ENCODE measurements at regions not wholly inside any gene's neighbourhood (a gene's known extent, or its start where the extent isn't known, plus 50 kb on each side); places are given as distances from the start of the nearest gene placed in this dataset.

GRCh38 chr3:99466331-99466730 lies 172.1 kb upstream of the COL8A1 start:
- TF ChIP-seq RAD21 (IDR thresholded peaks at IDR 0.05; ENCODE audit: low read depth) (no peak), TEAD4 (IDR thresholded peaks at IDR 0.05) (no peak), TCF12 (IDR thresholded peaks at IDR 0.05; ENCODE audit: low read depth) (no peak), NFIC (IDR thresholded peaks at IDR 0.05) (no peak), CREB1 (IDR thresholded peaks at IDR 0.05; ENCODE audit: low read depth) (no peak), TAF1 (IDR thresholded peaks at IDR 0.05; ENCODE audit: low read depth) (no peak), MAX (IDR thresholded peaks at IDR 0.05) (no peak), FOXM1 (IDR thresholded peaks at IDR 0.05; ENCODE audit: borderline replicate concordance, low read depth) (no peak), CEBPB (IDR thresholded peaks at IDR 0.05) (no peak), EP300 (IDR thresholded peaks at IDR 0.05; ENCODE audit: borderline replicate concordance) (no peak)

GRCh38 chr3:99458013-99458412 lies 180.4 kb upstream of the COL8A1 start:
- TF ChIP-seq CEBPB (IDR thresholded peaks at IDR 0.05), result no peak

GRCh38 chr3:99442599-99442998 lies 195.8 kb upstream of the COL8A1 start:
- TF ChIP-seq YY1 (IDR thresholded peaks at IDR 0.05; ENCODE audit: low read depth), result no peak
- TF ChIP-seq FOXM1 (IDR thresholded peaks at IDR 0.05; ENCODE audit: borderline replicate concordance, low read depth), result no peak

GRCh38 chr3:99439892-99440291 lies 198.5 kb upstream of the COL8A1 start:
- TF ChIP-seq ZBTB7A (IDR thresholded peaks at IDR 0.05; ENCODE audit: low read depth), result no peak
- TF ChIP-seq TCF12 (IDR thresholded peaks at IDR 0.05; ENCODE audit: low read depth), result no peak
- TF ChIP-seq REST (IDR thresholded peaks at IDR 0.05; ENCODE audit: low read depth), result no peak
- TF ChIP-seq USF1 (IDR thresholded peaks at IDR 0.05), result no peak

- TF ChIP-seq RAD21 (IDR thresholded peaks at IDR 0.05; ENCODE audit: low read depth), result no peak
Observed at GRCh38 chr3:99434190-99434589, 204.2 kb upstream of the COL8A1 start.

- TF ChIP-seq RAD21 (IDR thresholded peaks at IDR 0.05; ENCODE audit: low read depth) (no peak), TEAD4 (IDR thresholded peaks at IDR 0.05) (no peak), ZBTB7A (IDR thresholded peaks at IDR 0.05; ENCODE audit: low read depth) (no peak), EP300 (IDR thresholded peaks at IDR 0.05; ENCODE audit: borderline replicate concordance) (no peak), TAF1 (IDR thresholded peaks at IDR 0.05; ENCODE audit: low read depth) (no peak), YY1 (IDR thresholded peaks at IDR 0.05; ENCODE audit: low read depth) (no peak)
Observed at GRCh38 chr3:99430348-99431134, 207.9 kb upstream of the COL8A1 start.

GRCh38 chr3:99429502-99429901 lies 208.9 kb upstream of the COL8A1 start:
- peak; percentile 88 for TF ChIP-seq NFIC (IDR thresholded peaks at IDR 0.05)
- peak; percentile 79 for TF ChIP-seq EP300 (IDR thresholded peaks at IDR 0.05; ENCODE audit: borderline replicate concordance)
- TF ChIP-seq REST (IDR thresholded peaks at IDR 0.05; ENCODE audit: low read depth), result no peak
- TF ChIP-seq USF1 (IDR thresholded peaks at IDR 0.05), result no peak
- peak; percentile 85 for TF ChIP-seq MAX (IDR thresholded peaks at IDR 0.05)
- TF ChIP-seq YY1 (IDR thresholded peaks at IDR 0.05; ENCODE audit: low read depth), result no peak
- no peak for TF ChIP-seq RAD21 (IDR thresholded peaks at IDR 0.05; ENCODE audit: low read depth)
- TF ChIP-seq ZBTB7A (IDR thresholded peaks at IDR 0.05; ENCODE audit: low read depth), result no peak
- TF ChIP-seq TCF12 (IDR thresholded peaks at IDR 0.05; ENCODE audit: low read depth), result peak; percentile 73
- no peak for TF ChIP-seq EGR1 (IDR thresholded peaks at IDR 0.05)
- peak; percentile 75; the same call in 1 of the 2 replicates for TF ChIP-seq TEAD4 (IDR thresholded peaks at IDR 0.05)
- TF ChIP-seq CREB1 (IDR thresholded peaks at IDR 0.05; ENCODE audit: low read depth), result no peak
- no peak for TF ChIP-seq TAF1 (IDR thresholded peaks at IDR 0.05; ENCODE audit: low read depth)
- peak; percentile 67; the same call in 1 of the 2 replicates for TF ChIP-seq FOXM1 (IDR thresholded peaks at IDR 0.05; ENCODE audit: borderline replicate concordance, low read depth)
- TF ChIP-seq CEBPB (IDR thresholded peaks at IDR 0.05), result peak; percentile 48; the same call in 1 of the 2 replicates

Data from Ishikawa (cell line).